Caco-2 (cell line): ENCODE measurements at regions not wholly inside any gene's neighbourhood (a gene's known extent, or its start where the extent isn't known, plus 50 kb on each side); places are given as distances from the start of the nearest gene placed in this dataset.

Experiments
- BruUV-seq: library from RNA; stranded (reverse); fragments of 400-500 nt; replicated peaks from 2 replicates; lab custom pipeline; 2021; lab: Mats Ljungman, UMichigan
- CTCF ChIA-PET: fragments of 300-600 bp; sonication (Branson Sonifier 250); formaldehyde crosslinking; loops from one replicate; lab custom pipeline; 2022; ENCODE audit warnings: antibody characterized with exemption; lab: Charles Lee
- POLR2A ChIA-PET: fragments of 300-600 bp; sonication (Branson Sonifier 250); formaldehyde crosslinking; loops from one replicate; lab custom pipeline; 2022; ENCODE audit warnings: antibody characterized with exemption; lab: Charles Lee
- DNase-seq, 2 experiments: peaks; one replicate each; pipeline versions ENCODE4 v3.0.0 to v3.0.0-alpha.2; 2020 to 2022
- H3K27me3 ChIP-seq: replicated peaks from 2 replicates; pipeline ENCODE4 v1.6.0; 2011; ENCODE audit warnings: low read length; ENCODE audit not compliant: control insufficient read depth, insufficient read depth
- H3K36me3 ChIP-seq: 2 replicates; pipeline ENCODE4 v1.5.1; 2011; ENCODE audit warnings: low read length; ENCODE audit not compliant: control insufficient read depth, insufficient read depth
- H3K4me1 ChIP-seq: fragments of 250-450 bp; sonication (Bioruptor Pico); 2 replicates; pipeline ENCODE4 v1.5.1; 2020; ENCODE audit warnings: mild to moderate bottlenecking
- H3K4me3 ChIP-seq: 2 replicates; pipeline ENCODE4 v1.5.1; 2011; ENCODE audit warnings: low read depth, mild to moderate bottlenecking, control low read depth, low read length
- H3K9me3 ChIP-seq: fragments of 250-450 bp; sonication (Bioruptor Pico); 2 replicates; pipeline ENCODE4 v1.5.1; 2020; ENCODE audit warnings: mild to moderate bottlenecking, moderate library complexity
- H3K27ac Mint-ChIP-seq: one replicate; pipeline ENCODE4 v1.8.0; 2022; ENCODE audit warnings: mixed read lengths; ENCODE audit not compliant: unreplicated experiment
- H3K27me3 Mint-ChIP-seq: one replicate; pipeline ENCODE4 v1.8.0; 2022; ENCODE audit warnings: mixed read lengths; ENCODE audit not compliant: insufficient read depth, unreplicated experiment
- H3K36me3 Mint-ChIP-seq: one replicate; pipeline ENCODE4 v1.8.0; 2022; ENCODE audit warnings: mild to moderate bottlenecking, mixed read lengths; ENCODE audit not compliant: insufficient read depth, unreplicated experiment
- H3K4me1 Mint-ChIP-seq: one replicate; pipeline ENCODE4 v1.8.0; 2022; ENCODE audit warnings: low read depth, mixed read lengths; ENCODE audit not compliant: unreplicated experiment
- H3K4me3 Mint-ChIP-seq: one replicate; pipeline ENCODE4 v1.8.0; 2022; ENCODE audit warnings: mild to moderate bottlenecking, moderate library complexity, mixed read lengths; ENCODE audit not compliant: unreplicated experiment
- H3K9me3 Mint-ChIP-seq: one replicate; pipeline ENCODE4 v1.8.0; 2022; ENCODE audit warnings: mixed read lengths; ENCODE audit not compliant: unreplicated experiment
- intact Hi-C: fragments of 100-400 bp; cut with micrococcal nuclease; formaldehyde crosslinking; loops from one replicate; pipeline ENCODE4 v1.10.0; 2022; ENCODE audit not compliant: unreplicated experiment
- TF ChIP-seq, protein P1 (sequence below), 2 experiments: fragments of 200-600 bp in 1 of 2; IDR thresholded peaks; 1 replicate in 1 of 2; 2 replicates in 1 of 2; pipeline versions ENCODE4 v1.5.1 to v1.8.0; 2011 to 2022; ENCODE audit warnings: antibody characterized with exemption in 1 of 2, control low read depth in 1 of 2, inconsistent platforms in 1 of 2, low read depth in 1 of 2, low read length in 1 of 2, mild to moderate bottlenecking in 1 of 2, moderate library complexity in 1 of 2; ENCODE audit not compliant: insufficient read depth in 1 of 2, severe bottlenecking in 1 of 2, unreplicated experiment in 1 of 2

DNA sequence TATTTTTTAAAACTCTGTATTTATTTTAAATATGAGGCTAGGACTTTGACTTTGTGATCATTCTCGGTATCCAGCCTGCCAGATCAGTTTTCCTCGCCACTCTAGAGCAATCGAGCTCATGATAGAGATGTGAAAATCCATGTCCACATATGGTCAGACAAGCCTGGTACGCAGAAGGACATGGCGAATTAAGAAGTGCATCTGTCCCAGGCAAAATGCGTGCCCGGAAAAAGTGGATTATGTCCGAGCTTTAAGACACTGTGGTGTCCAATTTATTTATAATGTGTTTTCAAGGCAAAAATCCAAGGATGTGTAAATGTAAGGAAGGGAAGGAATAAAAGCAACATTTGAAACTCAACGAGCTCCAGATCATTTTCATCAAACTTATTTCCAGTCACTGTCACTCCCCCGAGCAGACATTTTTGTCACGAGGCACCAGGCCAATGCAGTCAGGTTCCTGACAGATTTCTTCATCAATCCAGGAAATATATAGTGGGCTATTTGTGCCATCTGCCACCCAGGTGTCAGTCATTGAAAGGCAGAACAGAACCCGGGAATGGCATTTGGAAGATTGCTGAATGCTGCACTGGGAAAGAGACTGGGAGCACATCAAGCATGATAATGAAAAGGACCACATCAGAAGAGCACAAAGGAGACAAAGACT, 825.7 kb downstream of the SQOR start:
- Histone ChIP-seq H3K27me3 (no peaks in the 10 kb centered on the region), H3K36me3 (no peaks in the 10 kb centered on the region), H3K9me3 (no peaks in the 10 kb centered on the region), H3K4me1 (no peaks in the 10 kb centered on the region), H3K4me3 (no peak overlapping the region)
- H3K9me3 Mint-ChIP-seq, result no peaks in the 10 kb centered on the region
- BruUV-seq, result no TSS peak
- no peak for DNase-seq
- H3K27ac Mint-ChIP-seq, result no peak overlapping the region
- H3K4me1 Mint-ChIP-seq, result no peaks in the 10 kb centered on the region
- CTCF ChIA-PET, result no interaction called here
- intact Hi-C loops, result no loop called here
- POLR2A ChIA-PET, result no interaction called here
- no peak overlapping the region for H3K4me3 Mint-ChIP-seq
- TF ChIP-seq, protein P1, sequence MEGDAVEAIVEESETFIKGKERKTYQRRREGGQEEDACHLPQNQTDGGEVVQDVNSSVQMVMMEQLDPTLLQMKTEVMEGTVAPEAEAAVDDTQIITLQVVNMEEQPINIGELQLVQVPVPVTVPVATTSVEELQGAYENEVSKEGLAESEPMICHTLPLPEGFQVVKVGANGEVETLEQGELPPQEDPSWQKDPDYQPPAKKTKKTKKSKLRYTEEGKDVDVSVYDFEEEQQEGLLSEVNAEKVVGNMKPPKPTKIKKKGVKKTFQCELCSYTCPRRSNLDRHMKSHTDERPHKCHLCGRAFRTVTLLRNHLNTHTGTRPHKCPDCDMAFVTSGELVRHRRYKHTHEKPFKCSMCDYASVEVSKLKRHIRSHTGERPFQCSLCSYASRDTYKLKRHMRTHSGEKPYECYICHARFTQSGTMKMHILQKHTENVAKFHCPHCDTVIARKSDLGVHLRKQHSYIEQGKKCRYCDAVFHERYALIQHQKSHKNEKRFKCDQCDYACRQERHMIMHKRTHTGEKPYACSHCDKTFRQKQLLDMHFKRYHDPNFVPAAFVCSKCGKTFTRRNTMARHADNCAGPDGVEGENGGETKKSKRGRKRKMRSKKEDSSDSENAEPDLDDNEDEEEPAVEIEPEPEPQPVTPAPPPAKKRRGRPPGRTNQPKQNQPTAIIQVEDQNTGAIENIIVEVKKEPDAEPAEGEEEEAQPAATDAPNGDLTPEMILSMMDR (IDR thresholded peaks at IDR 0.05; ENCODE audit: insufficient read depth in 1 of 2, low read depth in 1 of 2, low read length in 1 of 2, severe bottlenecking in 1 of 2, unreplicated experiment in 1 of 2), result no peak
- H3K36me3 Mint-ChIP-seq, result no peaks in the 10 kb centered on the region
- H3K27me3 Mint-ChIP-seq, result no peaks in the 10 kb centered on the region

DNA sequence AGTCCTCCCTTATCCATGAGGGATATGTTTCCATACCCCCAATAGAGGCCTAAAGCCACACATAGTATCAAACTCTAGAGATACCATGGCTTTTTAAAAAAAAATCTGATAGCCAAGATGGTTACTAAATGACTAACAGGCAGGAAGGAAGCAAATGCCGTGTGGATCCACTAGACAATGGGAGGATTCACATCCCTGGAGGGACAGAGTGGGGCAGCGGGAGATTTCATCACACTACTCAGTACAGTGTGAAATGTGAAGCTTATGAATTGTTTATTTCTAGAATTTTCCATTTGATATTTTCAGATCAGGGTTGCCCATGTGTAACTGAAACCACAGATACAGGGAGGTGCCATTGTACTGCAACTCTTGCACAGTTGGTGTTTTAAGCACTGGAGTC, 826.6 kb downstream of the SQOR start:
- no peak overlapping the region for H3K27ac Mint-ChIP-seq
- no peak for DNase-seq
- POLR2A ChIA-PET, result no interaction called here

DNA sequence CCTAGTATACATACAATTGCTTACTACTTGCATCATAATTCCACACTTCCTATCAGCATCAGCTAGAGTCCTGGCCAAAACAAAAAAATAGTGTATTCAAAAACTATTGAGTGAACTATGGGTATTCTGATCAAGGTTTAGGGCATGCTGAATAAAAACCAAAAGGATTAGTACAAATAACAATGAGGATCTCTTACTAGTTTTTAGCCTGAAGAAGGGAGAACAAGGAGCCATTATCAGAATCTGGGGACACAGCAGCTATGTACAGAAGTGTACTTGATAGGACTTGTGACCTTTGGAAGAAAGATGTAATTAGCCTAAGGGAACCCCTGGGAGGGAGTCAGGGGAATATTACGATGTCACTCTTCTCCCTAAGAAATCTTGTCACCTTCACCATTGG, 832.2 kb downstream of the SQOR start:
- Histone ChIP-seq H3K4me3 (no peak overlapping the region), H3K36me3 (no peaks in the 10 kb centered on the region), H3K9me3 (no peaks in the 10 kb centered on the region), H3K4me1 (no peaks in the 10 kb centered on the region), H3K27me3 (no peaks in the 10 kb centered on the region)
- intact Hi-C loops, result no loop called here
- Mint-ChIP-seq H3K27me3 (no peaks in the 10 kb centered on the region), H3K27ac (no peak overlapping the region), H3K4me1 (no peaks in the 10 kb centered on the region), H3K36me3 (no peaks in the 10 kb centered on the region), H3K4me3 (no peak overlapping the region), H3K9me3 (no peaks in the 10 kb centered on the region)
- BruUV-seq, result no TSS peak
- ChIA-PET POLR2A (no interaction called here), CTCF (no interaction called here)
- no peak for DNase-seq
- TF ChIP-seq, protein P1 (IDR thresholded peaks at IDR 0.05; ENCODE audit: insufficient read depth in 1 of 2, low read depth in 1 of 2, low read length in 1 of 2, severe bottlenecking in 1 of 2, unreplicated experiment in 1 of 2), result no peak

More for the DNA sequence above, 826.6 kb downstream of the SQOR start:
- TF ChIP-seq, protein P1 (IDR thresholded peaks at IDR 0.05; ENCODE audit: insufficient read depth in 1 of 2, low read depth in 1 of 2, low read length in 1 of 2, severe bottlenecking in 1 of 2, unreplicated experiment in 1 of 2), result no peak
- H3K9me3 ChIP-seq, result no peaks in the 10 kb centered on the region
- H3K36me3 ChIP-seq, result no peaks in the 10 kb centered on the region
- Mint-ChIP-seq H3K27me3 (no peaks in the 10 kb centered on the region), H3K4me1 (no peaks in the 10 kb centered on the region), H3K4me3 (no peak overlapping the region), H3K9me3 (no peaks in the 10 kb centered on the region), H3K36me3 (no peaks in the 10 kb centered on the region)
- intact Hi-C loops, result no loop called here
- no peaks in the 10 kb centered on the region for H3K27me3 ChIP-seq
- no peak overlapping the region for H3K4me3 ChIP-seq
- H3K4me1 ChIP-seq, result no peaks in the 10 kb centered on the region
- CTCF ChIA-PET, result no interaction called here
- no TSS peak for BruUV-seq
